GM12864 (cell line): ENCODE measurements at regions not wholly inside any gene's neighbourhood (a gene's known extent, or its start where the extent isn't known, plus 50 kb on each side); places are given as distances from the start of the nearest gene placed in this dataset.

ENCODE experiments used
- DNase-seq: peaks from one replicate; pipeline ENCODE4 v3.0.0-alpha.2; 2011; ENCODE audit warnings: low read depth
- H3K4me3 ChIP-seq: 2 replicates; pipeline ENCODE4 v1.5.1; 2011; ENCODE audit warnings: mild to moderate bottlenecking, low read depth, low read length, control low read depth
- CTCF ChIP-seq: IDR thresholded peaks from 2 replicates; pipeline ENCODE4 v1.5.1; 2011; ENCODE audit warnings: low read depth, mild to moderate bottlenecking, moderate library complexity, low read length, control low read depth, inconsistent platforms; ENCODE audit errors: missing control alignments

DNA sequence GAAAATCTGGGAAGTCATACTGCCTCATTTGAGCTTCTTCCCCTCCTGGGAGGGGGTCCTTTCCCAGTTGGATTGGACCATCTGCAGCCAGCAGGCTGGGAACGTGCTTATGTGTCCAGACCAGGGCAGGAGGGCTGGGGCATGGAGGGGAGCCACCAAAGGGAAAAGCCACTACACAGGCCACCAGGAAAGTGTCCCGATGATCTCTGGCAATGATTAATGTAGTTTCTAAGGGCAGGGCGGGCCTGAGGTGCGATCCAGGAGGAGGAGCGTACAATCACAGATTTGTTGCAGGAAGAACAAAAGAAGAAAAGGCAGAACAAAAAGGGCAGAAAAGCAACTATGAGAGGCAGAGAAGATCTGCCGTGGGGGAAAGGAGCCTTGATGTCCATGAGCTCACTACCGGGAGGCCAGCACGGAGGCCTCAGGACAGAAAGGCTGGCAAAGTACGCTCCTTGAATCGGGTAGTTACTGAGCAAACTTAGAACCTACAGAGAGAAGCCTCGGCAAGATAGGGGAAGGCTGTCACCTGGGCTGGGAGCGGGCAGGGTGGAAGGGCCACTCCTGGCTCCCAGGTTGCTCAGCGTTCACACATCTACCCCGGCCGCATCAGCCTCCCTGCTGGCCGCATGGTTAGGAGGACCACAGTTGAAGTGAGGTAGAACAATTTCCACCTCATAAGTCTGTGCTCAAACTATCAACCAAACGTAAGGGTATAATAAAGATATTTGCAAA is 79.5 kb upstream of the PCSK6 start:
- no peak for DNase-seq
- no peak for TF ChIP-seq CTCF
- H3K4me3 ChIP-seq: no peak overlapping the region

- H3K4me3 ChIP-seq: no peak overlapping the region
- DNase-seq: no peak
- no peak for TF ChIP-seq CTCF
Measured at GRCh38 chr15:101568309-101568708, 78.8 kb upstream of the PCSK6 start.

GRCh38 chr15:101566748-101567488 is 77.4 kb upstream of the PCSK6 start:
- H3K4me3 ChIP-seq: no peak overlapping the region
- DNase-seq: no peak
- no peak for TF ChIP-seq CTCF

- no peak overlapping the region for H3K4me3 ChIP-seq
- TF ChIP-seq CTCF: no peak
- DNase-seq: no peak
Measured at GRCh38 chr15:101565377-101565776, 75.9 kb upstream of the PCSK6 start.

GRCh38 chr15:101563176-101563796 is 73.8 kb upstream of the PCSK6 start:
- TF ChIP-seq CTCF: no peak

GRCh38 chr15:101562428-101563059 is 73.0 kb upstream of the PCSK6 start:
- DNase-seq: no peak
- TF ChIP-seq CTCF: no peak
- no peak overlapping the region for H3K4me3 ChIP-seq

More at GRCh38 chr15:101563176-101563796, 73.8 kb upstream of the PCSK6 start:
- no peak for DNase-seq
- H3K4me3 ChIP-seq: no peak overlapping the region
